ENCODE measurements at regions not wholly inside any gene's neighbourhood (a gene's known extent, or its start where the extent isn't known, plus 50 kb on each side); places are given as distances from the start of the nearest gene placed in this dataset.

DNA sequence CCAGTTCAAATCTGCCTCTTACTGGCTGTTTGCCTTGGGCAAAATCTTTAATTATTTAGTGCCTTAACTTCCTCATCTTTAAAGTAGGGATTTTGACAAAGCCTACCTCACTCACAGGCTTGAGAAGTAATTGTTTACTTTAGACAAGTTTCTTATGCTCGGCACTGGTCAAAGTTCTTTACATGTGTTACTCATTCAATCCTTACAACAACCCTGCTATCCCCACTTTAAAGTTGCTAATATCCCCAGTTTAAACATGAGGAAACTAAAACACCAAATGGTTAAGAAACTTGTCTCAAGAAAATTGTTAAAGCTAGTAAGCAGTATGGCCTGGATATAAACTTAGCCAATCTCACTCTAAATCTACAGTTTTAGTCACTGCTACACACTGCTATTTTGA lies 204.0 kb upstream of the AVPR1A start:
- intact Hi-C loops (cut with micrococcal nuclease; ENCODE audit: unreplicated experiment) (no loop called here), in situ Hi-C loops (cut with HindIII; ENCODE audit: low pct_unique_long_range_greater_than_20kb, low sequenced_read_pairs) (no loop called here)
- no peaks in the 10 kb centered on the region for H3K9me3 ChIP-seq (ENCODE audit: control insufficient read depth, insufficient read depth, low read depth, low read length)
- DNase-seq (ENCODE audit: low read depth, low spot score) = no peak
- CTCF ChIA-PET = no interaction called here
- POLR2A ChIA-PET = no interaction called here
- H3K4me3 ChIP-seq (ENCODE audit: low read depth in 2 of 2, low read length in 2 of 2) = no peak overlapping the region
- ATAC-seq = no peak
- H3K27me3 ChIP-seq (ENCODE audit: control insufficient read depth, insufficient read depth, low read length) = peaks cover 7% of the 10 kb centered on the region
- H3K36me3 ChIP-seq (ENCODE audit: control insufficient read depth, insufficient read depth, low read length) = no peaks in the 10 kb centered on the region
- no TSS peak for BruUV-seq (replicated peaks)
- TF ChIP-seq, protein P1, sequence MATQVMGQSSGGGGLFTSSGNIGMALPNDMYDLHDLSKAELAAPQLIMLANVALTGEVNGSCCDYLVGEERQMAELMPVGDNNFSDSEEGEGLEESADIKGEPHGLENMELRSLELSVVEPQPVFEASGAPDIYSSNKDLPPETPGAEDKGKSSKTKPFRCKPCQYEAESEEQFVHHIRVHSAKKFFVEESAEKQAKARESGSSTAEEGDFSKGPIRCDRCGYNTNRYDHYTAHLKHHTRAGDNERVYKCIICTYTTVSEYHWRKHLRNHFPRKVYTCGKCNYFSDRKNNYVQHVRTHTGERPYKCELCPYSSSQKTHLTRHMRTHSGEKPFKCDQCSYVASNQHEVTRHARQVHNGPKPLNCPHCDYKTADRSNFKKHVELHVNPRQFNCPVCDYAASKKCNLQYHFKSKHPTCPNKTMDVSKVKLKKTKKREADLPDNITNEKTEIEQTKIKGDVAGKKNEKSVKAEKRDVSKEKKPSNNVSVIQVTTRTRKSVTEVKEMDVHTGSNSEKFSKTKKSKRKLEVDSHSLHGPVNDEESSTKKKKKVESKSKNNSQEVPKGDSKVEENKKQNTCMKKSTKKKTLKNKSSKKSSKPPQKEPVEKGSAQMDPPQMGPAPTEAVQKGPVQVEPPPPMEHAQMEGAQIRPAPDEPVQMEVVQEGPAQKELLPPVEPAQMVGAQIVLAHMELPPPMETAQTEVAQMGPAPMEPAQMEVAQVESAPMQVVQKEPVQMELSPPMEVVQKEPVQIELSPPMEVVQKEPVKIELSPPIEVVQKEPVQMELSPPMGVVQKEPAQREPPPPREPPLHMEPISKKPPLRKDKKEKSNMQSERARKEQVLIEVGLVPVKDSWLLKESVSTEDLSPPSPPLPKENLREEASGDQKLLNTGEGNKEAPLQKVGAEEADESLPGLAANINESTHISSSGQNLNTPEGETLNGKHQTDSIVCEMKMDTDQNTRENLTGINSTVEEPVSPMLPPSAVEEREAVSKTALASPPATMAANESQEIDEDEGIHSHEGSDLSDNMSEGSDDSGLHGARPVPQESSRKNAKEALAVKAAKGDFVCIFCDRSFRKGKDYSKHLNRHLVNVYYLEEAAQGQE (IDR thresholded peaks at IDR 0.05; ENCODE audit: insufficient read depth in 1 of 2, low read depth in 2 of 2, low read length in 1 of 2) = no peak
- no peak overlapping the region for H3K27ac ChIP-seq (ENCODE audit: low read length)
- no peaks in the 10 kb centered on the region for H3K4me1 ChIP-seq (ENCODE audit: control insufficient read depth, insufficient read depth, low read length)

DNA sequence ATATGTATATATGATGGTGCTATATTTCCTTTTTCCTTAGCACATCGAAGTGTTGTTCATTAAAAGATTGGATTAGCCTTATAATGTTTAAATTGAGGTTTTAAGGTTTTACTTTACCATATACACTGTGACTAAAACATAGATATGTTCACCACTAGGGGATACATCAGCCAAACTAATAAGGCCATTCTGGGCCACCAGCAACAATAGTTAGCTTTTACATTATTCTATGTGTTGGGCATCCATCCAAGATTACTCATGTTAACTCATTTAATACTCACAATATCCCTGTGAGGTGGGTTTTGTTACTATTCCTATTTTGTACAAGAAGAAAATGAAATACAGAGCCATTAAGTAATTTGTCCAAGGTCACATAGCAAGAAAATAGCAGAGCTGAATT lies 202.6 kb upstream of the AVPR1A start:
- POLR2A ChIA-PET = no interaction called here
- CTCF ChIA-PET = no interaction called here
- ATAC-seq (no peak), DNase-seq (ENCODE audit: low read depth, low spot score) (no peak)
- Histone ChIP-seq H3K27ac (ENCODE audit: low read length) (no peak overlapping the region), H3K36me3 (ENCODE audit: control insufficient read depth, insufficient read depth, low read length) (no peaks in the 10 kb centered on the region), H3K4me3 (ENCODE audit: low read depth in 2 of 2, low read length in 2 of 2) (no peak overlapping the region), H3K27me3 (ENCODE audit: control insufficient read depth, insufficient read depth, low read length) (peaks cover 4% of the 10 kb centered on the region; the same call in 1 of the 2 replicates), H3K9me3 (ENCODE audit: control insufficient read depth, insufficient read depth, low read depth, low read length) (no peaks in the 10 kb centered on the region), H3K4me1 (ENCODE audit: control insufficient read depth, insufficient read depth, low read length) (no peaks in the 10 kb centered on the region)
- TF ChIP-seq TCF7L2 (IDR thresholded peaks at IDR 0.05; ENCODE audit: low read depth, low read length) = no peak
- TF ChIP-seq, protein P2, sequence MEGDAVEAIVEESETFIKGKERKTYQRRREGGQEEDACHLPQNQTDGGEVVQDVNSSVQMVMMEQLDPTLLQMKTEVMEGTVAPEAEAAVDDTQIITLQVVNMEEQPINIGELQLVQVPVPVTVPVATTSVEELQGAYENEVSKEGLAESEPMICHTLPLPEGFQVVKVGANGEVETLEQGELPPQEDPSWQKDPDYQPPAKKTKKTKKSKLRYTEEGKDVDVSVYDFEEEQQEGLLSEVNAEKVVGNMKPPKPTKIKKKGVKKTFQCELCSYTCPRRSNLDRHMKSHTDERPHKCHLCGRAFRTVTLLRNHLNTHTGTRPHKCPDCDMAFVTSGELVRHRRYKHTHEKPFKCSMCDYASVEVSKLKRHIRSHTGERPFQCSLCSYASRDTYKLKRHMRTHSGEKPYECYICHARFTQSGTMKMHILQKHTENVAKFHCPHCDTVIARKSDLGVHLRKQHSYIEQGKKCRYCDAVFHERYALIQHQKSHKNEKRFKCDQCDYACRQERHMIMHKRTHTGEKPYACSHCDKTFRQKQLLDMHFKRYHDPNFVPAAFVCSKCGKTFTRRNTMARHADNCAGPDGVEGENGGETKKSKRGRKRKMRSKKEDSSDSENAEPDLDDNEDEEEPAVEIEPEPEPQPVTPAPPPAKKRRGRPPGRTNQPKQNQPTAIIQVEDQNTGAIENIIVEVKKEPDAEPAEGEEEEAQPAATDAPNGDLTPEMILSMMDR (IDR thresholded peaks at IDR 0.05) = no peak
- no peak for TF ChIP-seq POLR2AphosphoS5 (IDR thresholded peaks at IDR 0.05; ENCODE audit: low read depth, low read length)
- TF ChIP-seq SIN3A (IDR thresholded peaks at IDR 0.05; ENCODE audit: borderline replicate concordance, insufficient read depth, low read depth, low read length) = no peak
- TF ChIP-seq, protein P1 (IDR thresholded peaks at IDR 0.05; ENCODE audit: insufficient read depth in 1 of 2, low read depth in 2 of 2, low read length in 1 of 2) = no peak
- no TSS peak for BruUV-seq (replicated peaks)
- intact Hi-C loops (cut with micrococcal nuclease; ENCODE audit: unreplicated experiment) = no loop called here
- in situ Hi-C loops (cut with HindIII; ENCODE audit: low pct_unique_long_range_greater_than_20kb, low sequenced_read_pairs) = no loop called here
